ENCODE measurements at regions not wholly inside any gene's neighbourhood (a gene's known extent, or its start where the extent isn't known, plus 50 kb on each side); places are given as distances from the start of the nearest gene placed in this dataset.

GRCh38 chr17:72409405-72410002 is 288.7 kb downstream of the SOX9 start:
- DNase-seq (ENCODE audit: low read depth), result no peak

- peak; percentile 93 for DNase-seq (ENCODE audit: low read depth)
Observed at GRCh38 chr17:72411124-72411563, 290.3 kb downstream of the SOX9 start.

GRCh38 chr17:72412650-72413076 is 291.8 kb downstream of the SOX9 start:
- no peak for DNase-seq (ENCODE audit: low read depth)

GRCh38 chr17:72413077-72414031 is 292.5 kb downstream of the SOX9 start:
- DNase-seq (ENCODE audit: low read depth), result no peak

GRCh38 chr17:72414032-72414396 is 293.2 kb downstream of the SOX9 start:
- DNase-seq (ENCODE audit: low read depth), result no peak

- no peak for DNase-seq (ENCODE audit: low read depth)
Observed at GRCh38 chr17:72414967-72415853, 294.4 kb downstream of the SOX9 start.

GRCh38 chr17:72416054-72416675 is 295.3 kb downstream of the SOX9 start:
- no peak for DNase-seq (ENCODE audit: low read depth)

- DNase-seq (ENCODE audit: low read depth), result no peak
Observed at GRCh38 chr17:72416905-72417304, 296.1 kb downstream of the SOX9 start.

GRCh38 chr17:72417627-72418026 is 296.8 kb downstream of the SOX9 start:
- no peak for DNase-seq (ENCODE audit: low read depth)

GRCh38 chr17:72419866-72420774 is 299.3 kb downstream of the SOX9 start:
- no peak for DNase-seq (ENCODE audit: low read depth)

GRCh38 chr17:72420775-72421127 is 299.9 kb downstream of the SOX9 start:
- DNase-seq (ENCODE audit: low read depth), result no peak

GRCh38 chr17:72421128-72422092 is 300.6 kb downstream of the SOX9 start:
- DNase-seq (ENCODE audit: low read depth), result peak; percentile 99

- no peak for DNase-seq (ENCODE audit: low read depth)
Observed at GRCh38 chr17:72422204-72422504, 301.3 kb downstream of the SOX9 start.

GRCh38 chr17:72422505-72423285 is 301.9 kb downstream of the SOX9 start:
- DNase-seq (ENCODE audit: low read depth), result peak; percentile 98

- no peak for DNase-seq (ENCODE audit: low read depth)
Observed at GRCh38 chr17:72423286-72423589, 302.4 kb downstream of the SOX9 start.

- DNase-seq (ENCODE audit: low read depth), result no peak
Observed at GRCh38 chr17:72423718-72424117, 302.9 kb downstream of the SOX9 start.

- DNase-seq (ENCODE audit: low read depth), result no peak
Observed at GRCh38 chr17:72424505-72425117, 303.8 kb downstream of the SOX9 start.

- DNase-seq (ENCODE audit: low read depth), result no peak
Observed at GRCh38 chr17:72425133-72425793, 304.4 kb downstream of the SOX9 start.

Measured in renal cortical epithelial cell (primary cell).